ENCODE measurements at regions not wholly inside any gene's neighbourhood (a gene's known extent, or its start where the extent isn't known, plus 50 kb on each side); places are given as distances from the start of the nearest gene placed in this dataset.

DNA sequence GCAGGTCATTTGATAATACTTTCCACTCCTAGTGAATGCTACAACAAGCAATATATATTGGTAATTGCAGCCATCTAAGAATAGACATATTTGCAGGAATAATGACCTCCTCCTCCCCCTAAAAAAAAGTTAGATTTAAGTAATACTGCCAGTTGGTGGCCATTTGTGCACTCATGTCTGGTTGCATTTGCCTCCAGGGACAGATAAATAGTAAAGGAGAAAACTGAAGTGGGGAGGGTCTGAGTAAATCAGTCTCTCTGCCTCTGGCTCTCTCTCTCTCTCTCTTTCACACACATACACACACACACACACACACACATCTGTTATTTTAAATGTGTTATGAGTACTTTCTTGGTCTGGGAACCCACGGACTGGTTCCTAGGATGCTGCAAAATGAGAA is 125.5 kb upstream of the UQCRFS1 start:
- no peaks in the 10 kb centered on the region for H3K36me3 ChIP-seq
- no peak for TF ChIP-seq POLR2A (IDR thresholded peaks at IDR 0.05)
- TF ChIP-seq, protein P1, sequence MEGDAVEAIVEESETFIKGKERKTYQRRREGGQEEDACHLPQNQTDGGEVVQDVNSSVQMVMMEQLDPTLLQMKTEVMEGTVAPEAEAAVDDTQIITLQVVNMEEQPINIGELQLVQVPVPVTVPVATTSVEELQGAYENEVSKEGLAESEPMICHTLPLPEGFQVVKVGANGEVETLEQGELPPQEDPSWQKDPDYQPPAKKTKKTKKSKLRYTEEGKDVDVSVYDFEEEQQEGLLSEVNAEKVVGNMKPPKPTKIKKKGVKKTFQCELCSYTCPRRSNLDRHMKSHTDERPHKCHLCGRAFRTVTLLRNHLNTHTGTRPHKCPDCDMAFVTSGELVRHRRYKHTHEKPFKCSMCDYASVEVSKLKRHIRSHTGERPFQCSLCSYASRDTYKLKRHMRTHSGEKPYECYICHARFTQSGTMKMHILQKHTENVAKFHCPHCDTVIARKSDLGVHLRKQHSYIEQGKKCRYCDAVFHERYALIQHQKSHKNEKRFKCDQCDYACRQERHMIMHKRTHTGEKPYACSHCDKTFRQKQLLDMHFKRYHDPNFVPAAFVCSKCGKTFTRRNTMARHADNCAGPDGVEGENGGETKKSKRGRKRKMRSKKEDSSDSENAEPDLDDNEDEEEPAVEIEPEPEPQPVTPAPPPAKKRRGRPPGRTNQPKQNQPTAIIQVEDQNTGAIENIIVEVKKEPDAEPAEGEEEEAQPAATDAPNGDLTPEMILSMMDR (IDR thresholded peaks at IDR 0.05) = no peak
- DNase-seq = no peak
- H3K9me3 ChIP-seq = peaks cover 0 to 5% (median 0%) of the 10 kb centered on the region in 4 donors
- no peak overlapping the region for H3K4me3 ChIP-seq
- H3K27ac ChIP-seq = no peak overlapping the region
- no peaks in the 10 kb centered on the region for H3K27me3 ChIP-seq
- H3K4me1 ChIP-seq = no peaks in the 10 kb centered on the region

- Histone ChIP-seq H3K27me3 (no peaks in the 10 kb centered on the region), H3K27ac (no peak overlapping the region), H3K4me3 (no peak overlapping the region), H3K4me1 (no peaks in the 10 kb centered on the region), H3K36me3 (no peaks in the 10 kb centered on the region), H3K9me3 (peaks cover 0 to 5% (median 0%) of the 10 kb centered on the region in 4 donors)
- TF ChIP-seq, protein P1 (IDR thresholded peaks at IDR 0.05) = no peak
- TF ChIP-seq POLR2A (IDR thresholded peaks at IDR 0.05) = no peak
- DNase-seq = no peak
Measured at GRCh38 chr19:29342721-29343120, 129.8 kb upstream of the UQCRFS1 start.

DNA sequence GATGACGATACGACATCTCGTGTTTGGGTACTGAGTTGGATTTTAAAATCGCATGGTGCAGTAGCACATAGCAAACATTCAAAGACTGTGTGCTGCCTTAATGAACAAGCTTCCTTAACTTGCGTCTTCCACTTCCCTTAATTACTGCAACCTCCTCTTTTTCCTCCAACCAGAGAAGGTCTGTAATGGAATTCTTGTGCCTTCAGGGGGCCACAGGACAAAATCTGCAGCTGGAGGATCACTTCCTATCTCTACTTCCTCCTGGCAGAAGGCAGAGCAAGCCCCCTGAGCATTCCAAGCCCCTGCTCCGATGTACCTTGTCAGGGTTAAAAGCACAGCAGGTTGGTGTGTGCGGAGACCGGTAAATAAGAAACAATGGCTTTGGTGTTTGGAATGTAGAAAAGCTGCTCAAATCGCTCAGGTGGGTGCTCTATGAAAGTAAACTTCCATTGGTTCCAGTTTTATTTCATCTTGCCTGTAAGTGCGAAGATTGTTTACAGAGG is 151.3 kb upstream of the UQCRFS1 start:
- Histone ChIP-seq H3K4me1 (no peaks in the 10 kb centered on the region), H3K27me3 (no peaks in the 10 kb centered on the region), H3K9me3 (peaks cover 0 to 5% (median 0%) of the 10 kb centered on the region in 4 donors), H3K27ac (no peak overlapping the region), H3K36me3 (no peaks in the 10 kb centered on the region), H3K4me3 (no peak overlapping the region)
- TF ChIP-seq, protein P1 (IDR thresholded peaks at IDR 0.05) = no peak
- TF ChIP-seq POLR2A (IDR thresholded peaks at IDR 0.05) = no peak
- no peak for DNase-seq

- H3K36me3 ChIP-seq = no peaks in the 10 kb centered on the region
- no peak for TF ChIP-seq POLR2A (IDR thresholded peaks at IDR 0.05)
- TF ChIP-seq, protein P1 (IDR thresholded peaks at IDR 0.05) = no peak
- no peak overlapping the region for H3K4me3 ChIP-seq
- no peak for DNase-seq
- no peaks in the 10 kb centered on the region for H3K4me1 ChIP-seq
- H3K27ac ChIP-seq = no peak overlapping the region
- H3K9me3 ChIP-seq = peaks cover 0 to 5% (median 0%) of the 10 kb centered on the region in 4 donors
- H3K27me3 ChIP-seq = no peaks in the 10 kb centered on the region
Measured at GRCh38 chr19:29364999-29365398, 152.0 kb upstream of the UQCRFS1 start.

- Histone ChIP-seq H3K27ac (no peak overlapping the region), H3K4me1 (no peaks in the 10 kb centered on the region)
- no peak for TF ChIP-seq POLR2A (IDR thresholded peaks at IDR 0.05)
- TF ChIP-seq, protein P1 (IDR thresholded peaks at IDR 0.05) = no peak
Measured at GRCh38 chr19:29365836-29366417, 153.0 kb upstream of the UQCRFS1 start.

More at GRCh38 chr19:29365836-29366417, 153.0 kb upstream of the UQCRFS1 start:
- Histone ChIP-seq H3K4me3 (no peak overlapping the region), H3K9me3 (peaks cover 0 to 5% (median 0%) of the 10 kb centered on the region in 4 donors), H3K27me3 (no peaks in the 10 kb centered on the region), H3K36me3 (no peaks in the 10 kb centered on the region)
- no peak for DNase-seq

All from Peyer's patch (tissue), 4 donors.